Loucy (cell line): ENCODE measurements at regions not wholly inside any gene's neighbourhood (a gene's known extent, or its start where the extent isn't known, plus 50 kb on each side); places are given as distances from the start of the nearest gene placed in this dataset.
"Not testable (repeated sequence)": the region's sequence is repeated elsewhere in the genome, so short reads cannot be mapped to it uniquely, and the experiment has no call there.

ENCODE experiments used
- H2AFZ ChIP-seq: fragments of 200-600 bp; sonication (generic); 2 replicates; pipeline ENCODE4 v1.6.0; 2016; ENCODE audit warnings: antibody characterized with exemption, mild to moderate bottlenecking, low read length, moderate library complexity
- H3F3A ChIP-seq: fragments of 200-600 bp; 2 replicates; pipeline ENCODE4 v1.6.0; 2016; ENCODE audit warnings: antibody characterized with exemption, low read depth, mild to moderate bottlenecking
- H3K27me3 ChIP-seq: fragments of 200-600 bp; sonication (generic); 2 replicates; pipeline ENCODE4 v1.6.1; 2014; ENCODE audit warnings: low read length, mild to moderate bottlenecking; ENCODE audit not compliant: insufficient read depth, poor library complexity, severe bottlenecking
- H3K36me3 ChIP-seq: fragments of 200-600 bp; sonication (generic); 2 replicates; pipeline ENCODE4 v1.6.1; 2016; ENCODE audit warnings: low read length; ENCODE audit not compliant: insufficient read depth
- H3K4me1 ChIP-seq: fragments of 200-600 bp; sonication (generic); 2 replicates; pipeline ENCODE4 v1.5.1; 2014; ENCODE audit warnings: low read length, mild to moderate bottlenecking; ENCODE audit not compliant: insufficient read depth, poor library complexity, severe bottlenecking
- H3K4me2 ChIP-seq: fragments of 200-600 bp; sonication (generic); 2 replicates; pipeline ENCODE4 v1.6.0; 2014; ENCODE audit warnings: antibody characterized with exemption, low read length, low read depth, mild to moderate bottlenecking; ENCODE audit not compliant: poor library complexity, severe bottlenecking
- H3K4me3 ChIP-seq: fragments of 200-600 bp; sonication (generic); 2 replicates; pipeline ENCODE4 v1.5.1; 2014; ENCODE audit warnings: low read length, mild to moderate bottlenecking, mixed read lengths; ENCODE audit not compliant: poor library complexity, severe bottlenecking
- H3K79me2 ChIP-seq: fragments of 200-600 bp; sonication (generic); 2 replicates; pipeline ENCODE4 v1.6.1; 2014; ENCODE audit warnings: low read length; ENCODE audit not compliant: insufficient read depth
- H3K9ac ChIP-seq: fragments of 200-600 bp; sonication (generic); 2 replicates; pipeline ENCODE4 v1.6.0; 2014; ENCODE audit warnings: mild to moderate bottlenecking, low read depth, low read length, moderate library complexity; ENCODE audit not compliant: poor library complexity, severe bottlenecking
- H3K9me2 ChIP-seq: fragments of 200-600 bp; sonication (generic); replicated peaks from 2 replicates; pipeline ENCODE4 v1.6.1; 2016; ENCODE audit warnings: low read depth, low read length, mixed read lengths
- H3K9me3 ChIP-seq: fragments of 200-600 bp; sonication (generic); 2 replicates; pipeline ENCODE4 v1.6.1; 2014; ENCODE audit warnings: mild to moderate bottlenecking, antibody characterized with exemption, low read length, low read depth; ENCODE audit not compliant: insufficient read depth
- H4K20me1 ChIP-seq: fragments of 200-600 bp; sonication (generic); 2 replicates; pipeline ENCODE4 v1.6.0; 2014; ENCODE audit warnings: antibody characterized with exemption, low read length, mild to moderate bottlenecking; ENCODE audit not compliant: insufficient read depth, poor library complexity, severe bottlenecking
- EZH2phosphoT487 ChIP-seq: fragments of 200-600 bp; IDR thresholded peaks from 2 replicates; pipeline ENCODE4 v1.6.1; 2018; ENCODE audit warnings: antibody characterized with exemption, mild to moderate bottlenecking, moderate library complexity, borderline replicate concordance
- TF ChIP-seq, protein P1 (sequence below): fragments of 200-600 bp; sonication (generic); conservative IDR thresholded peaks from 2 replicates; pipeline ENCODE4 v1.5.1; 2014; ENCODE audit warnings: mild to moderate bottlenecking, antibody characterized with exemption, low read length

DNA sequence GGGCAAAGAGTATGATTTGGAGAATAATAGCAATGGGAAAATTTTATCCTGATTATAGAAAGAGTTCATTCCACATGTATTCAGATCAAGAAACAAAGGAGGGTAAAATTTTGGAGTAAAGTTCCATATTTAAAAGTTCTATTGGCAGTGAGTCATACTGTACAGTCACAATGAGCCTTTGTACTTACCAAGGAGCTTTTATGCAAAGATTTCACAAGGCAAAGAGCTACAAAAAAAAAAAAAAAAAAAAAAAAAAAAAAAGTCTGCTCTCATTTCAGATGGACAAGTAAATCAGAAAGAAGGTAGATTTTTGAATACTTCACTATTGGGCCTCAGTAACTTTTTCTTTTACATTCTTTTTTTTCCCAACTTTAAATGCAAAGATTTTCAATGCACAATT, 1802.2 kb upstream of the PIK3C3 start:
- H3K4me1 ChIP-seq, result no peaks in the 10 kb centered on the region
- H3K9me3 ChIP-seq, result no peaks in the 10 kb centered on the region
- H3K79me2 ChIP-seq, result no peaks in the 10 kb centered on the region
- no peak overlapping the region for H2AFZ ChIP-seq
- TF ChIP-seq EZH2phosphoT487, result no peak
- TF ChIP-seq, protein P1, sequence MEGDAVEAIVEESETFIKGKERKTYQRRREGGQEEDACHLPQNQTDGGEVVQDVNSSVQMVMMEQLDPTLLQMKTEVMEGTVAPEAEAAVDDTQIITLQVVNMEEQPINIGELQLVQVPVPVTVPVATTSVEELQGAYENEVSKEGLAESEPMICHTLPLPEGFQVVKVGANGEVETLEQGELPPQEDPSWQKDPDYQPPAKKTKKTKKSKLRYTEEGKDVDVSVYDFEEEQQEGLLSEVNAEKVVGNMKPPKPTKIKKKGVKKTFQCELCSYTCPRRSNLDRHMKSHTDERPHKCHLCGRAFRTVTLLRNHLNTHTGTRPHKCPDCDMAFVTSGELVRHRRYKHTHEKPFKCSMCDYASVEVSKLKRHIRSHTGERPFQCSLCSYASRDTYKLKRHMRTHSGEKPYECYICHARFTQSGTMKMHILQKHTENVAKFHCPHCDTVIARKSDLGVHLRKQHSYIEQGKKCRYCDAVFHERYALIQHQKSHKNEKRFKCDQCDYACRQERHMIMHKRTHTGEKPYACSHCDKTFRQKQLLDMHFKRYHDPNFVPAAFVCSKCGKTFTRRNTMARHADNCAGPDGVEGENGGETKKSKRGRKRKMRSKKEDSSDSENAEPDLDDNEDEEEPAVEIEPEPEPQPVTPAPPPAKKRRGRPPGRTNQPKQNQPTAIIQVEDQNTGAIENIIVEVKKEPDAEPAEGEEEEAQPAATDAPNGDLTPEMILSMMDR, result no peak
- H3K36me3 ChIP-seq, result no peaks in the 10 kb centered on the region
- no peaks in the 10 kb centered on the region for H3K27me3 ChIP-seq
- H3K9ac ChIP-seq, result no peak overlapping the region
- no peak overlapping the region for H3K4me3 ChIP-seq
- H3F3A ChIP-seq, result no peaks in the 10 kb centered on the region
- H3K4me2 ChIP-seq, result no peak overlapping the region
- H4K20me1 ChIP-seq, result no peaks in the 10 kb centered on the region
- no peaks in the 10 kb centered on the region for H3K9me2 ChIP-seq

DNA sequence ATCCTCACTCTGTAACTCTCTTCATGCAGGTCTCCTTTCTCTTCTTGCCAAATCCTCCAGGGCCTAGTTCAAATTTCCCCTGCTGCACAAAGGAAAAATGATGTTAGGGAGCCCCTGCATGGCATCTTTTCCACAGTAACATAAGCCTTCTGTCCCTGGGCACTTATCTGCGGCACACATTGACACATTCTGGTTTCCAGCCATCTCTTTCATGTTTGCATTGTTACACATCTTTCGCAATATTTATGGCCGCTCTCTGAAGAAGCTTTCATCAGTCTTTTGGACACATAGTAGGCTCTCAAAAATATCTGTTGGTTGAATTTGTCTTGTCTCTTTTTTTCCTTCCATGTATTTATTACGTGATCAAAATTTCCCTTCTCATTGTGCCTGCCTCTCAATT, 1806.1 kb upstream of the PIK3C3 start:
- Histone ChIP-seq H3K9me2 (no peaks in the 10 kb centered on the region), H3K27me3 (no peaks in the 10 kb centered on the region), H3K36me3 (no peaks in the 10 kb centered on the region), H3K4me1 (no peaks in the 10 kb centered on the region), H3K79me2 (no peaks in the 10 kb centered on the region), H3K9me3 (no peaks in the 10 kb centered on the region), H3K9ac (no peak overlapping the region), H3K4me2 (no peak overlapping the region), H4K20me1 (no peaks in the 10 kb centered on the region), H2AFZ (no peak overlapping the region), H3K4me3 (no peak overlapping the region), H3F3A (no peaks in the 10 kb centered on the region)
- TF ChIP-seq EZH2phosphoT487, result no peak
- TF ChIP-seq, protein P1, result no peak

DNA sequence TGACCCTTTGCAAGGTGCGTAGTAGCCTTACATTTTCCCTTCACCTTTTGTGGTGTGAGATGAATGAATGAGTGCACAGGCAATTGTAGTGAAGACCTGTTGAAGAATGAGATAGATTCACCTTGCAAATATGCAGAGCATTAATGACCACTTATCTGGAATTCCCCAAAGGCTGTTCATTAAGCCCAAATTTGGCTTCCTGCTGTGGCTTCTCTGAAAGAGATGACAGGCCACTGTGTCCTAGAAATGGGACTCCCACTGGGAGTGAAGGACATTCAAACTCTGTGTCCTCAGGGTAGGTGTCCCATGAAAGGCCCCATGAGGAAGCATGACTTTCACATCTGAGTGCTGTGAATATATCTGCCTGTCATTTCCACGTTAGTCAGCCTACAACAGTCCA, 1821.8 kb upstream of the PIK3C3 start:
- H3K9ac ChIP-seq, result no peak overlapping the region
- H3K4me1 ChIP-seq, result no peaks in the 10 kb centered on the region
- H3K4me3 ChIP-seq, result no peak overlapping the region
- no peaks in the 10 kb centered on the region for H3K79me2 ChIP-seq
- TF ChIP-seq EZH2phosphoT487, result no peak
- TF ChIP-seq, protein P1, result no peak
- H3K9me2 ChIP-seq, result no peaks in the 10 kb centered on the region
- no peak overlapping the region for H3K4me2 ChIP-seq
- no peaks in the 10 kb centered on the region for H4K20me1 ChIP-seq
- H3F3A ChIP-seq, result no peaks in the 10 kb centered on the region
- no peak overlapping the region for H2AFZ ChIP-seq
- no peaks in the 10 kb centered on the region for H3K36me3 ChIP-seq
- no peaks in the 10 kb centered on the region for H3K27me3 ChIP-seq
- H3K9me3 ChIP-seq, result no peaks in the 10 kb centered on the region

DNA sequence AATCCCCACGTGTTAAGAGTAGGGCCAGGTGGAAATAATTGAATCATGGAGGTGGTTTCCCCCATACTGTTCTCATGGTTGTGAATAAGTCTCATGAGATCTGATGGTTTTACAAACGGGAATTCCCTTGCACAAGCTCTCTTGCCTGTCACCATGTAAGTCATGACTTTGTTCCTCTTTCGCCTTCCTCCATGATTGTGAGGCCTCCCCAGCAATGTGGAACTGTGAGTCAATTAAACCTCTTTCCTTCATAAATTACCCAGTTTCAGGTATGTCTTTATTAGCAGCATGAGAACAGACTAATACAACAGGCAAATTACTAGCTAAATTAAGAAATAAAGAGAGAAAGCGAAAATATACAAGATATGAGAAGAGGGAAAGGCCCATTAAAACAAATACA, 1822.6 kb upstream of the PIK3C3 start:
- not testable (repeated sequence) for H3K9ac ChIP-seq, H3K79me2 ChIP-seq, H2AFZ ChIP-seq, H3K9me2 ChIP-seq, H4K20me1 ChIP-seq, H3K36me3 ChIP-seq, H3K4me1 ChIP-seq, H3K27me3 ChIP-seq, H3K4me2 ChIP-seq, H3F3A ChIP-seq, H3K9me3 ChIP-seq, H3K4me3 ChIP-seq
